Astrocyte of the cerebellum (primary cell): ENCODE measurements at regions not wholly inside any gene's neighbourhood (a gene's known extent, or its start where the extent isn't known, plus 50 kb on each side); places are given as distances from the start of the nearest gene placed in this dataset.

Source experiments
- DNase-seq: peaks from one replicate; pipeline ENCODE4 v3.0.0-alpha.2; 2011; ENCODE audit warnings: low read depth
- H3K4me3 ChIP-seq: 2 replicates; pipeline ENCODE4 v1.5.1; 2011; ENCODE audit warnings: mild to moderate bottlenecking, low read depth, low read length, moderate library complexity
- CTCF ChIP-seq: IDR thresholded peaks from 2 replicates; pipeline ENCODE4 v1.5.1; 2012; ENCODE audit warnings: low read length, low read depth, moderate library complexity, mild to moderate bottlenecking; ENCODE audit errors: missing control alignments
- in situ Hi-C: cut with HindIII; loops from 2 replicates; pipeline ENCODE4 v1.10.0; 2017; ENCODE audit warnings: low sequenced_read_pairs

GRCh38 chr2:58974881-58975280 lies 733.8 kb upstream of the FANCL start:
- no peak for TF ChIP-seq CTCF
- no peak for DNase-seq
- in situ Hi-C loops = no loop called here
- no peak overlapping the region for H3K4me3 ChIP-seq

- no peak overlapping the region for H3K4me3 ChIP-seq
- in situ Hi-C loops = no loop called here
- TF ChIP-seq CTCF = no peak
- DNase-seq = no peak
Measured at GRCh38 chr2:58974426-58974825, 733.3 kb upstream of the FANCL start.

GRCh38 chr2:58973811-58974281 lies 732.7 kb upstream of the FANCL start:
- in situ Hi-C loops = no loop called here
- no peak for DNase-seq
- no peak overlapping the region for H3K4me3 ChIP-seq
- TF ChIP-seq CTCF = no peak

- in situ Hi-C loops = no loop called here
- TF ChIP-seq CTCF = no peak
- H3K4me3 ChIP-seq = no peak overlapping the region
- DNase-seq = no peak
Measured at GRCh38 chr2:58972737-58973136, 731.6 kb upstream of the FANCL start.

- H3K4me3 ChIP-seq = no peak overlapping the region
- no peak for DNase-seq
- in situ Hi-C loops = no loop called here
- no peak for TF ChIP-seq CTCF
Measured at GRCh38 chr2:58971511-58972360, 730.6 kb upstream of the FANCL start.

- no peak for DNase-seq
- no peak for TF ChIP-seq CTCF
- H3K4me3 ChIP-seq = no peak overlapping the region
- in situ Hi-C loops = no loop called here
Measured at GRCh38 chr2:58970365-58970764, 729.2 kb upstream of the FANCL start.
